SJCRH30 (cell line): ENCODE measurements at regions not wholly inside any gene's neighbourhood (a gene's known extent, or its start where the extent isn't known, plus 50 kb on each side); places are given as distances from the start of the nearest gene placed in this dataset.

Source experiments
- DNase-seq, 2 experiments: peaks; one replicate each; pipeline ENCODE4 v3.0.0-alpha.2; 2015 to 2020
- H3K27ac ChIP-seq: fragments of 250-450 bp; sonication (Bioruptor Pico); 2 replicates; pipeline ENCODE4 v1.5.1; 2020; ENCODE audit warnings: mild to moderate bottlenecking, moderate library complexity
- H3K27me3 ChIP-seq: fragments of 250-450 bp; sonication (Bioruptor Pico); 2 replicates; pipeline ENCODE4 v1.5.1; 2020; ENCODE audit warnings: mild to moderate bottlenecking, moderate library complexity
- H3K36me3 ChIP-seq: fragments of 250-450 bp; sonication (Bioruptor Pico); 2 replicates; pipeline ENCODE4 v1.5.1; 2020; ENCODE audit warnings: mild to moderate bottlenecking, moderate library complexity
- H3K4me1 ChIP-seq: fragments of 250-450 bp; sonication (Bioruptor Pico); 2 replicates; pipeline ENCODE4 v1.5.1; 2020; ENCODE audit warnings: mild to moderate bottlenecking, moderate library complexity
- H3K4me3 ChIP-seq: fragments of 250-450 bp; sonication (Bioruptor Pico); 2 replicates; pipeline ENCODE4 v1.5.1; 2020; ENCODE audit warnings: mild to moderate bottlenecking, moderate library complexity
- H3K9me3 ChIP-seq: fragments of 250-450 bp; sonication (Bioruptor Pico); replicated peaks from 2 replicates; pipeline ENCODE4 v1.5.1; 2020; ENCODE audit warnings: mild to moderate bottlenecking, moderate library complexity

- no peaks in the 10 kb centered on the region for H3K36me3 ChIP-seq
- no peak overlapping the region for H3K27ac ChIP-seq
- no peaks in the 10 kb centered on the region for H3K9me3 ChIP-seq
- H3K27me3 ChIP-seq: no peaks in the 10 kb centered on the region
- no peak for DNase-seq
- no peaks in the 10 kb centered on the region for H3K4me1 ChIP-seq
- no peak overlapping the region for H3K4me3 ChIP-seq
Observed at GRCh38 chr6:122283884-122284283, 115.6 kb upstream of the HSF2 start.

- no peak overlapping the region for H3K4me3 ChIP-seq
- no peaks in the 10 kb centered on the region for H3K27me3 ChIP-seq
- no peak for DNase-seq
- no peaks in the 10 kb centered on the region for H3K4me1 ChIP-seq
- H3K9me3 ChIP-seq: no peaks in the 10 kb centered on the region
- no peak overlapping the region for H3K27ac ChIP-seq
- H3K36me3 ChIP-seq: no peaks in the 10 kb centered on the region
Observed at GRCh38 chr6:122284848-122285247, 114.6 kb upstream of the HSF2 start.

GRCh38 chr6:122285292-122285913 is 114.0 kb upstream of the HSF2 start:
- H3K9me3 ChIP-seq: no peaks in the 10 kb centered on the region
- H3K4me1 ChIP-seq: no peaks in the 10 kb centered on the region
- no peak overlapping the region for H3K4me3 ChIP-seq
- no peak for DNase-seq
- H3K27me3 ChIP-seq: no peaks in the 10 kb centered on the region
- no peaks in the 10 kb centered on the region for H3K36me3 ChIP-seq
- no peak overlapping the region for H3K27ac ChIP-seq

DNA sequence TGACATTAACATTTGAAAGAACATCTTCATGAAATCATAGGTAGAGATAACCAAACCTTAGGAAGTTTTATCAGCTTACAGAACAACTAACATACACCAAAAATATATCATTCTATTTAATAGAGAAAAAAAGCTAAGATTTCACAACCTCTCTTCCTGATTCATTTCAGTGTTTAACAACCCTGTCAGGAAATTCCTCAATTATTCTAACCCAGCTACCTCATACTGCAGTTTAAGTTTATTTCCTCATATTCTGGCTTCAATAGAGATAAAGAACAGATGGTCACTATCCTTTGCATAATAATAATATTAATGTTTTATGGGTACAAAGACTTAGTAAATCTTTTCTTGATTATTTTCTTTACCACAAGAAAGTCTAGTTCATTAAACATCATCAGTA is 112.9 kb upstream of the HSF2 start:
- Histone ChIP-seq H3K4me1 (no peaks in the 10 kb centered on the region), H3K4me3 (no peak overlapping the region)
- no peak for DNase-seq

GRCh38 chr6:122289762-122290539 is 109.5 kb upstream of the HSF2 start:
- Histone ChIP-seq H3K36me3 (no peaks in the 10 kb centered on the region), H3K27ac (no peak overlapping the region), H3K9me3 (no peaks in the 10 kb centered on the region), H3K4me1 (no peaks in the 10 kb centered on the region), H3K27me3 (no peaks in the 10 kb centered on the region), H3K4me3 (no peak overlapping the region)
- peak in 1 of 2 experiments; percentile 21 for DNase-seq

More for the DNA sequence above, 112.9 kb upstream of the HSF2 start:
- Histone ChIP-seq H3K27me3 (no peaks in the 10 kb centered on the region), H3K27ac (no peak overlapping the region), H3K36me3 (no peaks in the 10 kb centered on the region), H3K9me3 (no peaks in the 10 kb centered on the region)

GRCh38 chr6:122297010-122297409 is 102.4 kb upstream of the HSF2 start:
- H3K9me3 ChIP-seq: no peaks in the 10 kb centered on the region
- H3K27me3 ChIP-seq: no peaks in the 10 kb centered on the region
- no peaks in the 10 kb centered on the region for H3K4me1 ChIP-seq
- no peak overlapping the region for H3K27ac ChIP-seq
- no peaks in the 10 kb centered on the region for H3K36me3 ChIP-seq
- H3K4me3 ChIP-seq: no peak overlapping the region
- DNase-seq: no peak

GRCh38 chr6:122302067-122302466 is 97.4 kb upstream of the HSF2 start:
- Histone ChIP-seq H3K9me3 (no peaks in the 10 kb centered on the region), H3K36me3 (no peaks in the 10 kb centered on the region), H3K27ac (no peak overlapping the region), H3K27me3 (no peaks in the 10 kb centered on the region; the same call in 1 of the 2 replicates), H3K4me1 (no peaks in the 10 kb centered on the region), H3K4me3 (no peak overlapping the region)
- no peak for DNase-seq

GRCh38 chr6:122307577-122307976 is 91.9 kb upstream of the HSF2 start:
- Histone ChIP-seq H3K4me1 (no peaks in the 10 kb centered on the region), H3K27ac (no peak overlapping the region), H3K36me3 (no peaks in the 10 kb centered on the region), H3K9me3 (no peaks in the 10 kb centered on the region), H3K4me3 (no peak overlapping the region), H3K27me3 (no peaks in the 10 kb centered on the region; the same call in 1 of the 2 replicates)
- no peak for DNase-seq

DNA sequence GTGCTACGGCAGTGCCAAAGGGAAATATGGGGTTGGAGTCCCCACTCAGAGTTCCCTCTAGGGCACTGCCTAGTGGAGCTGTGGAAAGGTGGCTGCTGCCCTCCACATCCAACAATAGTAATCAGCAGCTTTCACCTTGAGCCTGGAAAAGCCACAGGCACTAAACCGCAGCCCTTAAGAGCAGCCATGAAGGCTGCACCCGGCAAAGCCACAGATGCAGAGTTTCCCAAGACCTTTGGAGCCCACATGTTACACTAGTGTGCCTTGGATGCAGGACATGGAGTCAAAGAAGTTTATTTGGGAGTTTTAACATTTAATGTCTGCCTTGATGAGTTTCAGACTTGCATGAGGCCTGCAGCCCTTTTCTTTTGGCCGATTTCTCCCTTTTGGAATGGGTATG is 91.4 kb upstream of the HSF2 start:
- no peaks in the 10 kb centered on the region for H3K4me1 ChIP-seq
- no peaks in the 10 kb centered on the region for H3K36me3 ChIP-seq
- H3K9me3 ChIP-seq: no peaks in the 10 kb centered on the region
- no peak for DNase-seq
- no peaks in the 10 kb centered on the region; the same call in 1 of the 2 replicates for H3K27me3 ChIP-seq
- H3K4me3 ChIP-seq: no peak overlapping the region
- no peak overlapping the region for H3K27ac ChIP-seq

- Histone ChIP-seq H3K4me1 (no peaks in the 10 kb centered on the region), H3K4me3 (no peak overlapping the region), H3K9me3 (no peaks in the 10 kb centered on the region), H3K27me3 (no peaks in the 10 kb centered on the region), H3K27ac (no peak overlapping the region), H3K36me3 (no peaks in the 10 kb centered on the region)
- no peak for DNase-seq
Observed at GRCh38 chr6:122315842-122316241, 83.6 kb upstream of the HSF2 start.

- Histone ChIP-seq H3K9me3 (no peaks in the 10 kb centered on the region), H3K4me1 (no peaks in the 10 kb centered on the region), H3K27me3 (no peaks in the 10 kb centered on the region), H3K4me3 (peak overlapping the region; percentile 39), H3K27ac (no peak overlapping the region), H3K36me3 (no peaks in the 10 kb centered on the region)
- peak; percentile 7 to 15 for DNase-seq
Observed at GRCh38 chr6:122322824-122323223, 76.6 kb upstream of the HSF2 start.

DNA sequence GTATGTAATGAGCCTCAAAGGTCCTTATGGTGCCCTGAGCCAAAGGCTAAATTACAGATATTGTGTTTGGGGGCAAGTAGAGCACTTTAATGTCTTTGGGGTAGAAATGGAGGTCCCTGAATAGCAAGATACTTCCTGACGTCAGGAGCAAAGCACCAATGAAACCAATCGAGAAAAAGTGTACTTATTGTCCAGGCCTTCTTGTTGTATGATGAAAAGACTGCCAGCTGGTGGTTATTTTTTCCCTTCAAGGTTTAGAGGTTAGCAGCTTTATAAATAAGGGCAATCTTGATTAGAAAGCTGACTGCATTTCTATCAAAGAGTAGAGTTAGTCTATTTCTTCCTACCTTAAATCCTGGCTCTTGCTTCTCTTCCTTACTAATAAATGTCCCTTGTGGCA is 76.1 kb upstream of the HSF2 start:
- no peaks in the 10 kb centered on the region for H3K4me1 ChIP-seq
- no peaks in the 10 kb centered on the region for H3K27me3 ChIP-seq
- H3K27ac ChIP-seq: no peak overlapping the region
- H3K4me3 ChIP-seq: peak overlapping the region; percentile 39
- peak in 1 of 2 experiments; percentile 2 for DNase-seq
- no peaks in the 10 kb centered on the region for H3K36me3 ChIP-seq
- H3K9me3 ChIP-seq: no peaks in the 10 kb centered on the region

- no peak for DNase-seq
- Histone ChIP-seq H3K27ac (no peak overlapping the region), H3K9me3 (no peaks in the 10 kb centered on the region), H3K4me3 (no peak overlapping the region), H3K36me3 (no peaks in the 10 kb centered on the region), H3K4me1 (no peaks in the 10 kb centered on the region), H3K27me3 (no peaks in the 10 kb centered on the region)
Observed at GRCh38 chr6:122330315-122330714, 69.1 kb upstream of the HSF2 start.

GRCh38 chr6:122337645-122338044 is 61.8 kb upstream of the HSF2 start:
- no peak for DNase-seq
- Histone ChIP-seq H3K4me1 (no peaks in the 10 kb centered on the region), H3K9me3 (no peaks in the 10 kb centered on the region), H3K4me3 (no peak overlapping the region), H3K27me3 (no peaks in the 10 kb centered on the region), H3K36me3 (no peaks in the 10 kb centered on the region), H3K27ac (no peak overlapping the region)

DNA sequence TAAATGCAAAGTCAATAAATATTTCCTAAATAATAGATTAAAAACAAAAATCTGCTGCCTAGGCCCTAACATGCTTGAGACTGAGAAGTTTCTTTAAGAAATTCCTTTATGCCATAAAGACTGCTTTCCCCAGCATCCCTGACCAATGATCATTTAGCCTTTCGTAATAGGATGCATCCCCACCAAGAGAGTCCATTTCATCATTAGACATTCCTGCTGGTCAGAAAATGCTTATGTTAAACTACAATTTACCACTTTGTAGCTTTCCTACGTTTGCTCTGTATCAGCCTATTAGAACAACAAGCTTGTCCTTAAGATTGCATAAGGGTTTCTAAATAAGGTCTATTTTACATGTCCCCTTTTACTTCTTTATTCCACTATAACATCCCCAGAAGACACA is 59.8 kb upstream of the HSF2 start:
- H3K4me3 ChIP-seq: no peak overlapping the region
- H3K36me3 ChIP-seq: no peaks in the 10 kb centered on the region
- no peak for DNase-seq
- no peaks in the 10 kb centered on the region for H3K27me3 ChIP-seq
- H3K27ac ChIP-seq: no peak overlapping the region
- no peaks in the 10 kb centered on the region for H3K4me1 ChIP-seq
- no peaks in the 10 kb centered on the region for H3K9me3 ChIP-seq

DNA sequence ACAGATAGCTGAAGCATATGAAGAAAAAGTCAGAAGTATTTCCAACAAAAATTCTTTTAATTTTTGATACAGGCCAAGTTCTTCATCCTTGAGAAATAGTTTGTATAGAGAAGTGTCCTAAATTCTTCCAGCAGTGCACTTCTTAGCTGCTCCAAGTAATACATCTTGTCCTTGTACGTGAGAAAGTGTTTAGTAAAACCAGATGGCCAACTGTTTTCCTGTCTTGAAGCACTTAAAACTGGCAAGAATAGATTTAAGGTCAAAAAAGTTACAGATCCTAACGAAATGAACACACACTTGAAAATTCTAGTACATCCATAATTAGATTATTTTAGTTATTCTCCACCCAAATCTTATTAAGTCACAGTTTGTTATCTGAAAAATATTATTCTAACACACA is 52.2 kb upstream of the HSF2 start:
- Histone ChIP-seq H3K9me3 (no peaks in the 10 kb centered on the region), H3K4me3 (no peak overlapping the region), H3K36me3 (no peaks in the 10 kb centered on the region), H3K27ac (no peak overlapping the region), H3K27me3 (no peaks in the 10 kb centered on the region), H3K4me1 (no peaks in the 10 kb centered on the region)
- DNase-seq: no peak
